ENCODE measurements at regions not wholly inside any gene's neighbourhood (a gene's known extent, or its start where the extent isn't known, plus 50 kb on each side); places are given as distances from the start of the nearest gene placed in this dataset.

- TF ChIP-seq CTCF (IDR thresholded peaks at IDR 0.05; ENCODE audit: low read depth, low read length) (no peak), EZH2phosphoT487 (IDR thresholded peaks at IDR 0.05; ENCODE audit: low read depth) (no peak)
Observed at GRCh38 chr13:91058066-91058465, 289.4 kb upstream of the MIR17HG start.

All from OCI-LY3 (cell line).